H9 (cell line): ENCODE measurements at regions not wholly inside any gene's neighbourhood (a gene's known extent, or its start where the extent isn't known, plus 50 kb on each side); places are given as distances from the start of the nearest gene placed in this dataset.

ENCODE experiments used
- DNase-seq: peaks from one replicate; pipeline ENCODE4 v3.0.0-alpha.2; 2017
- H2AFZ ChIP-seq: one replicate; pipeline ENCODE4 v1.6.1; 2013; ENCODE audit warnings: mild to moderate bottlenecking, low read length, control low read depth, moderate library complexity
- H2AK5ac ChIP-seq: 2 replicates; pipeline ENCODE4 v1.6.1; 2013; ENCODE audit warnings: low read length, control low read depth, mixed read lengths; ENCODE audit not compliant: insufficient read length
- H2BK120ac ChIP-seq: one replicate; pipeline ENCODE4 v1.6.1; 2013; ENCODE audit warnings: low read depth, mild to moderate bottlenecking, low read length, control low read depth, inconsistent platforms; ENCODE audit not compliant: poor library complexity, severe bottlenecking
- H2BK12ac ChIP-seq: 2 replicates; pipeline ENCODE4 v1.6.1; 2013; ENCODE audit warnings: low read length, control low read depth, mixed read lengths, low read depth; ENCODE audit not compliant: insufficient read length
- H2BK15ac ChIP-seq: 2 replicates; pipeline ENCODE4 v1.6.1; 2013; ENCODE audit warnings: low read depth, low read length, control low read depth
- H2BK20ac ChIP-seq: one replicate; pipeline ENCODE4 v1.6.1; 2013; ENCODE audit warnings: low read depth, mild to moderate bottlenecking, low read length, control low read depth, inconsistent platforms; ENCODE audit not compliant: poor library complexity, severe bottlenecking
- H2BK5ac ChIP-seq: 2 replicates; pipeline ENCODE4 v1.6.1; 2013; ENCODE audit warnings: low read length, control low read depth, mixed read lengths; ENCODE audit not compliant: insufficient read length
- H3K14ac ChIP-seq: 2 replicates; pipeline ENCODE4 v1.6.1; 2013; ENCODE audit warnings: low read length, control low read depth; ENCODE audit not compliant: insufficient read depth
- H3K18ac ChIP-seq: 2 replicates; pipeline ENCODE4 v1.6.1; 2013; ENCODE audit warnings: low read depth, mild to moderate bottlenecking, mixed read lengths, low read length, control low read depth; ENCODE audit not compliant: insufficient read length
- H3K23ac ChIP-seq: 2 replicates; pipeline ENCODE4 v1.6.1; 2013; ENCODE audit warnings: low read length, control low read depth, mixed read lengths, low read depth; ENCODE audit not compliant: insufficient read length
- H3K23me2 ChIP-seq: 2 replicates; pipeline ENCODE4 v1.6.1; 2013; ENCODE audit warnings: low read depth, mild to moderate bottlenecking, mixed read lengths, low read length, control low read depth; ENCODE audit not compliant: insufficient read length, poor library complexity, severe bottlenecking
- H3K27ac ChIP-seq: 2 replicates; pipeline ENCODE4 v1.5.1; 2013; ENCODE audit warnings: low read length, control low read depth, mixed read lengths, low read depth; ENCODE audit not compliant: insufficient read length
- H3K27me3 ChIP-seq: 2 replicates; pipeline ENCODE4 v1.6.1; 2013; ENCODE audit warnings: low read length, control low read depth, inconsistent platforms; ENCODE audit not compliant: insufficient read depth
- H3K4ac ChIP-seq: 2 replicates; pipeline ENCODE4 v1.6.1; 2013; ENCODE audit warnings: low read depth, mild to moderate bottlenecking, control low read depth, inconsistent platforms, low read length, moderate library complexity
- H3K4me1 ChIP-seq: 2 replicates; pipeline ENCODE4 v1.6.1; 2013; ENCODE audit warnings: low read length, control low read depth, inconsistent platforms; ENCODE audit not compliant: insufficient read depth
- H3K4me2 ChIP-seq: 2 replicates; pipeline ENCODE4 v1.6.1; 2013; ENCODE audit warnings: low read length, control low read depth, mixed read lengths; ENCODE audit not compliant: insufficient read length, insufficient read depth
- H3K56ac ChIP-seq: 2 replicates; pipeline ENCODE4 v1.6.1; 2013; ENCODE audit warnings: low read depth, mild to moderate bottlenecking, mixed read lengths, low read length, control low read depth; ENCODE audit not compliant: insufficient read length
- H3K79me1 ChIP-seq: 2 replicates; pipeline ENCODE4 v1.6.1; 2013; ENCODE audit warnings: low read depth, mild to moderate bottlenecking, moderate library complexity, low read length, control low read depth, inconsistent platforms; ENCODE audit not compliant: insufficient read depth, poor library complexity, severe bottlenecking
- H3K79me2 ChIP-seq: 2 replicates; pipeline ENCODE4 v1.6.1; 2013; ENCODE audit warnings: low read length, control low read depth, inconsistent platforms; ENCODE audit not compliant: insufficient read depth
- H3K9ac ChIP-seq: 2 replicates; pipeline ENCODE4 v1.6.1; 2013; ENCODE audit warnings: low read length, control low read depth, mixed read lengths; ENCODE audit not compliant: insufficient read length; ENCODE audit errors: extremely low read depth
- H3K9me3 ChIP-seq: one replicate; pipeline ENCODE4 v1.6.1; 2013; ENCODE audit warnings: low read depth, low read length, inconsistent platforms; ENCODE audit not compliant: control insufficient read depth
- H3T11ph ChIP-seq: one replicate; pipeline ENCODE4 v1.6.1; 2013; ENCODE audit warnings: mild to moderate bottlenecking, low read length, control low read depth, inconsistent platforms
- H4K20me1 ChIP-seq: one replicate; pipeline ENCODE4 v1.6.1; 2013; ENCODE audit not compliant: control insufficient read depth, insufficient read length, insufficient read depth
- H4K5ac ChIP-seq: 2 replicates; pipeline ENCODE4 v1.6.1; 2013; ENCODE audit warnings: low read depth, mild to moderate bottlenecking, mixed read lengths, low read length, control low read depth; ENCODE audit not compliant: insufficient read length
- H4K8ac ChIP-seq: replicated peaks from 2 replicates; pipeline ENCODE4 v1.6.1; 2013; ENCODE audit warnings: low read length, control low read depth, mixed read lengths, low read depth; ENCODE audit not compliant: insufficient read length
- H4K91ac ChIP-seq: 2 replicates; pipeline ENCODE4 v1.6.1; 2013; ENCODE audit warnings: low read depth, mild to moderate bottlenecking, moderate library complexity, mixed read lengths, low read length, control low read depth; ENCODE audit not compliant: insufficient read length
- H3K27ac Mint-ChIP-seq, 3 experiments: 2 replicates in 2 of 3; 3 replicates in 1 of 3; pipeline ENCODE4 v1.8.0; 2020 to 2021; ENCODE audit warnings: mixed read lengths in 3 of 3, mild to moderate bottlenecking in 1 of 3, moderate library complexity in 1 of 3
- H3K27me3 Mint-ChIP-seq: 2 replicates; pipeline ENCODE4 v1.8.0; 2021; ENCODE audit warnings: low read depth, mild to moderate bottlenecking, moderate library complexity, mixed read lengths
- H3K36me3 Mint-ChIP-seq, 3 experiments: 2 replicates in 2 of 3; 3 replicates in 1 of 3; pipeline ENCODE4 v1.8.0; 2020 to 2021; ENCODE audit warnings: low read depth in 3 of 3, mixed read lengths in 3 of 3; ENCODE audit not compliant: insufficient read depth in 1 of 3
- H3K4me1 Mint-ChIP-seq, 2 experiments: 2 replicates each; pipeline ENCODE4 v1.8.0; 2020; ENCODE audit warnings: mixed read lengths in 2 of 2
- H3K4me3 Mint-ChIP-seq, 2 experiments: 2 replicates in 1 of 2; 3 replicates in 1 of 2; pipeline ENCODE4 v1.8.0; 2020 to 2021; ENCODE audit warnings: mild to moderate bottlenecking in 2 of 2, mixed read lengths in 2 of 2, moderate library complexity in 1 of 2
- H3K9me3 Mint-ChIP-seq, 2 experiments: 2 replicates in 1 of 2; 3 replicates in 1 of 2; pipeline ENCODE4 v1.8.0; 2020; ENCODE audit warnings: mild to moderate bottlenecking in 2 of 2, mixed read lengths in 2 of 2, moderate library complexity in 1 of 2
- TF ChIP-seq, protein P1 (sequence below): fragments of 200-600 bp; sonication (generic); conservative IDR thresholded peaks from 3 replicates; pipeline ENCODE4 v1.8.0; 2021; ENCODE audit warnings: antibody characterized with exemption, mild to moderate bottlenecking

DNA sequence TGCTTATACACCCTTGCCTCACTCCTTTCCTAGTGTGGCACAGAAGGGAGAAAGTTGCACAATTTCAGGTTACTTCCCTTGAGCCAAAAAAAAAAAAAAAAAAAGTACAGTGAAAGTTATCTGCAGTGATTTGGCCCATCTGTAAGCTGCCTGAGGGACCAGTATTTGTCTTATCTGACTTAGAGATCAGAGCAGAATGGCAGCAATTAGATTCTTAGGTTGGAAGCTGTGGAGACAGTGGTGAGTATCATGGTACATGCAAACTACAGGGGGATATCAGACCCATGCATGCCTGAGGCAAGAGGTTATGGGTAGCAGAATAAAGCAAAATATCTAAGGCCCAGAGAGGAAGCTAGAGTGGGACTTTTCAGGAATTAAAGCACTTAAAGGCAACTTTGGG is 1070.7 kb upstream of the NOVA1 start:
- Histone ChIP-seq H3K27ac (no peak overlapping the region), H3K79me1 (no peaks in the 10 kb centered on the region), H3K18ac (no peak overlapping the region), H3T11ph (no peak overlapping the region), H3K9ac (no peak overlapping the region), H3K9me3 (no peaks in the 10 kb centered on the region), H4K91ac (no peak overlapping the region), H2BK15ac (no peak overlapping the region), H3K23ac (no peak overlapping the region), H3K4me1 (no peaks in the 10 kb centered on the region), H3K27me3 (no peaks in the 10 kb centered on the region), H3K4ac (no peak overlapping the region), H2BK12ac (no peak overlapping the region), H2BK5ac (no peak overlapping the region), H2BK120ac (no peak overlapping the region), H4K5ac (no peak overlapping the region), H3K4me2 (no peak overlapping the region), H3K14ac (no peak overlapping the region), H2BK20ac (no peak overlapping the region), H2AFZ (no peak overlapping the region), H3K79me2 (peaks cover 3% of the 10 kb centered on the region; the same call in 1 of the 2 replicates), H3K23me2 (peaks cover 3% of the 10 kb centered on the region), H3K56ac (no peak overlapping the region), H4K20me1 (no peaks in the 10 kb centered on the region), H2AK5ac (no peak overlapping the region), H4K8ac (no peak overlapping the region)
- peaks cover 0 to 7% (median 3%) of the 10 kb centered on the region in 3 experiments; a peak in 4 of 7 replicates for H3K36me3 Mint-ChIP-seq
- H3K27me3 Mint-ChIP-seq: no peaks in the 10 kb centered on the region
- TF ChIP-seq, protein P1, sequence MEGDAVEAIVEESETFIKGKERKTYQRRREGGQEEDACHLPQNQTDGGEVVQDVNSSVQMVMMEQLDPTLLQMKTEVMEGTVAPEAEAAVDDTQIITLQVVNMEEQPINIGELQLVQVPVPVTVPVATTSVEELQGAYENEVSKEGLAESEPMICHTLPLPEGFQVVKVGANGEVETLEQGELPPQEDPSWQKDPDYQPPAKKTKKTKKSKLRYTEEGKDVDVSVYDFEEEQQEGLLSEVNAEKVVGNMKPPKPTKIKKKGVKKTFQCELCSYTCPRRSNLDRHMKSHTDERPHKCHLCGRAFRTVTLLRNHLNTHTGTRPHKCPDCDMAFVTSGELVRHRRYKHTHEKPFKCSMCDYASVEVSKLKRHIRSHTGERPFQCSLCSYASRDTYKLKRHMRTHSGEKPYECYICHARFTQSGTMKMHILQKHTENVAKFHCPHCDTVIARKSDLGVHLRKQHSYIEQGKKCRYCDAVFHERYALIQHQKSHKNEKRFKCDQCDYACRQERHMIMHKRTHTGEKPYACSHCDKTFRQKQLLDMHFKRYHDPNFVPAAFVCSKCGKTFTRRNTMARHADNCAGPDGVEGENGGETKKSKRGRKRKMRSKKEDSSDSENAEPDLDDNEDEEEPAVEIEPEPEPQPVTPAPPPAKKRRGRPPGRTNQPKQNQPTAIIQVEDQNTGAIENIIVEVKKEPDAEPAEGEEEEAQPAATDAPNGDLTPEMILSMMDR: no peak
- no peak overlapping the region; a peak in 1 of 7 replicates for H3K27ac Mint-ChIP-seq
- no peak for DNase-seq
- H3K9me3 Mint-ChIP-seq: peaks cover 6 to 7% of the 10 kb centered on the region in 2 experiments
- no peak overlapping the region for H3K4me3 Mint-ChIP-seq
- H3K4me1 Mint-ChIP-seq: peaks cover 14 to 15% of the 10 kb centered on the region in 2 experiments
